HL-60 (cell line): ENCODE measurements at regions not wholly inside any gene's neighbourhood (a gene's known extent, or its start where the extent isn't known, plus 50 kb on each side); places are given as distances from the start of the nearest gene placed in this dataset.

Experiments used
- DNase-seq, 2 experiments: peaks; one replicate each; pipeline ENCODE4 v3.0.0-alpha.2; 2010 to 2020; ENCODE audit warnings: low read depth in 1 of 2, low spot score in 1 of 2
- H3K27ac ChIP-seq: fragments of 250-450 bp; sonication (Bioruptor Pico); replicated peaks from 2 replicates; pipeline ENCODE4 v1.5.1; 2020; ENCODE audit warnings: mild to moderate bottlenecking, moderate library complexity
- H3K27me3 ChIP-seq: fragments of 250-450 bp; sonication (Bioruptor Pico); 2 replicates; pipeline ENCODE4 v1.5.1; 2021; ENCODE audit warnings: mild to moderate bottlenecking, moderate library complexity; ENCODE audit not compliant: insufficient read depth, poor library complexity, severe bottlenecking
- H3K4me3 ChIP-seq: replicated peaks from 2 replicates; pipeline ENCODE4 v1.5.1; 2011; ENCODE audit warnings: mild to moderate bottlenecking, control low read depth, low read length; ENCODE audit not compliant: insufficient read depth
- GABPA ChIP-seq: IDR thresholded peaks from 2 replicates; pipeline ENCODE4 v1.6.1; 2012; ENCODE audit warnings: low read depth
- POLR2AphosphoS5 ChIP-seq: IDR thresholded peaks from 2 replicates; pipeline ENCODE4 v1.6.1; 2012; ENCODE audit warnings: low read depth
- SPI1 ChIP-seq: IDR thresholded peaks from 2 replicates; pipeline ENCODE4 v1.6.1; 2012; ENCODE audit warnings: low read depth, mild to moderate bottlenecking, borderline replicate concordance
- TF ChIP-seq, protein P1 (sequence below): IDR thresholded peaks from one replicate; pipeline ENCODE4 v1.5.1; 2011; ENCODE audit warnings: low read length, control low read depth, inconsistent platforms; ENCODE audit not compliant: insufficient read depth
- TF ChIP-seq, protein P2 (sequence below): IDR thresholded peaks from 2 replicates; pipeline ENCODE4 v1.6.1; 2012; ENCODE audit warnings: low read depth; ENCODE audit not compliant: insufficient replicate concordance

DNA sequence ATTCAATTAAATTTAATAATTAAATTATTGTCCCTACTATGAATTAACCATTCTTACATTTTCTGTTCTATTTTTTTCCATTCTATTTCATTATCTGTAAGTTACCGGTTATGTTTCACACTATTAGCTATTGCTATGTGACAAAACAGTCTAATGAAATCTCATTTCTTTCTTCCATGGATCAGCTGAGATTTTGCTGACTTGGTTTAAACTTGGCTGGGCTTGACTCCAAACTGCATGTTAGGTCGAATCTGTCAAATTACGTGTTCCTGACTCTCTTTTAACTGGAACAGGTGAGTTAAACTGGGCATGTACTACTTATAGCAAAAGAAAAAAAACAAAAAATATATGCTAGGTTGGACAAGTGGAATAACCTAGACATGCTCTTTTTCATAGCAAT lies 1464.4 kb downstream of the OLFM4 start:
- Histone ChIP-seq H3K4me3 (no peak overlapping the region), H3K27ac (no peak overlapping the region), H3K27me3 (no peaks in the 10 kb centered on the region)
- no peak for DNase-seq
- TF ChIP-seq, protein P1, sequence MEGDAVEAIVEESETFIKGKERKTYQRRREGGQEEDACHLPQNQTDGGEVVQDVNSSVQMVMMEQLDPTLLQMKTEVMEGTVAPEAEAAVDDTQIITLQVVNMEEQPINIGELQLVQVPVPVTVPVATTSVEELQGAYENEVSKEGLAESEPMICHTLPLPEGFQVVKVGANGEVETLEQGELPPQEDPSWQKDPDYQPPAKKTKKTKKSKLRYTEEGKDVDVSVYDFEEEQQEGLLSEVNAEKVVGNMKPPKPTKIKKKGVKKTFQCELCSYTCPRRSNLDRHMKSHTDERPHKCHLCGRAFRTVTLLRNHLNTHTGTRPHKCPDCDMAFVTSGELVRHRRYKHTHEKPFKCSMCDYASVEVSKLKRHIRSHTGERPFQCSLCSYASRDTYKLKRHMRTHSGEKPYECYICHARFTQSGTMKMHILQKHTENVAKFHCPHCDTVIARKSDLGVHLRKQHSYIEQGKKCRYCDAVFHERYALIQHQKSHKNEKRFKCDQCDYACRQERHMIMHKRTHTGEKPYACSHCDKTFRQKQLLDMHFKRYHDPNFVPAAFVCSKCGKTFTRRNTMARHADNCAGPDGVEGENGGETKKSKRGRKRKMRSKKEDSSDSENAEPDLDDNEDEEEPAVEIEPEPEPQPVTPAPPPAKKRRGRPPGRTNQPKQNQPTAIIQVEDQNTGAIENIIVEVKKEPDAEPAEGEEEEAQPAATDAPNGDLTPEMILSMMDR, result no peak
- TF ChIP-seq, protein P2, sequence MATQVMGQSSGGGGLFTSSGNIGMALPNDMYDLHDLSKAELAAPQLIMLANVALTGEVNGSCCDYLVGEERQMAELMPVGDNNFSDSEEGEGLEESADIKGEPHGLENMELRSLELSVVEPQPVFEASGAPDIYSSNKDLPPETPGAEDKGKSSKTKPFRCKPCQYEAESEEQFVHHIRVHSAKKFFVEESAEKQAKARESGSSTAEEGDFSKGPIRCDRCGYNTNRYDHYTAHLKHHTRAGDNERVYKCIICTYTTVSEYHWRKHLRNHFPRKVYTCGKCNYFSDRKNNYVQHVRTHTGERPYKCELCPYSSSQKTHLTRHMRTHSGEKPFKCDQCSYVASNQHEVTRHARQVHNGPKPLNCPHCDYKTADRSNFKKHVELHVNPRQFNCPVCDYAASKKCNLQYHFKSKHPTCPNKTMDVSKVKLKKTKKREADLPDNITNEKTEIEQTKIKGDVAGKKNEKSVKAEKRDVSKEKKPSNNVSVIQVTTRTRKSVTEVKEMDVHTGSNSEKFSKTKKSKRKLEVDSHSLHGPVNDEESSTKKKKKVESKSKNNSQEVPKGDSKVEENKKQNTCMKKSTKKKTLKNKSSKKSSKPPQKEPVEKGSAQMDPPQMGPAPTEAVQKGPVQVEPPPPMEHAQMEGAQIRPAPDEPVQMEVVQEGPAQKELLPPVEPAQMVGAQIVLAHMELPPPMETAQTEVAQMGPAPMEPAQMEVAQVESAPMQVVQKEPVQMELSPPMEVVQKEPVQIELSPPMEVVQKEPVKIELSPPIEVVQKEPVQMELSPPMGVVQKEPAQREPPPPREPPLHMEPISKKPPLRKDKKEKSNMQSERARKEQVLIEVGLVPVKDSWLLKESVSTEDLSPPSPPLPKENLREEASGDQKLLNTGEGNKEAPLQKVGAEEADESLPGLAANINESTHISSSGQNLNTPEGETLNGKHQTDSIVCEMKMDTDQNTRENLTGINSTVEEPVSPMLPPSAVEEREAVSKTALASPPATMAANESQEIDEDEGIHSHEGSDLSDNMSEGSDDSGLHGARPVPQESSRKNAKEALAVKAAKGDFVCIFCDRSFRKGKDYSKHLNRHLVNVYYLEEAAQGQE, result no peak
- TF ChIP-seq GABPA (no peak), POLR2AphosphoS5 (no peak), SPI1 (no peak)

DNA sequence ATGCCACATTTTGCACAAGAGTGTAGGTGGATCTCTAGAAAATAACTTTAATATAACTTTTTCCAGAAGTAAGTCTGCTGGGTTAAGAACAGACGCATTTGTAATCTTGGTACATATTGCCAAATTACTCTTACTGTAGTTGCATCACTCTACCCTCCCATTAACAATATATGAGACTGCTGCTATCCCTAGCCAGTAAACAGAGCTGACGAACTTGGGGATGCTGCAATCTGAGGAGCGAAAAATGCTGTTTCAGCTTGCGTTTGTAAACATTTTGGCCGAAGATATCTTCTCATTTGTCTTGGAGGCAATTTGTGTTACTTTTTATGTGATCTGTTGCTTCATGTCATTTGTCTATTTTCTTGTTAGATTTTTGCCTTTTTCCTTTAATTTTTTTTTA lies 1482.8 kb downstream of the OLFM4 start:
- DNase-seq, result no peak
- H3K4me3 ChIP-seq, result no peak overlapping the region
- H3K27ac ChIP-seq, result no peak overlapping the region
- no peaks in the 10 kb centered on the region for H3K27me3 ChIP-seq
- TF ChIP-seq POLR2AphosphoS5, result no peak
- TF ChIP-seq, protein P1, result no peak
- TF ChIP-seq SPI1, result no peak
- TF ChIP-seq, protein P2, result no peak
- TF ChIP-seq GABPA, result no peak

DNA sequence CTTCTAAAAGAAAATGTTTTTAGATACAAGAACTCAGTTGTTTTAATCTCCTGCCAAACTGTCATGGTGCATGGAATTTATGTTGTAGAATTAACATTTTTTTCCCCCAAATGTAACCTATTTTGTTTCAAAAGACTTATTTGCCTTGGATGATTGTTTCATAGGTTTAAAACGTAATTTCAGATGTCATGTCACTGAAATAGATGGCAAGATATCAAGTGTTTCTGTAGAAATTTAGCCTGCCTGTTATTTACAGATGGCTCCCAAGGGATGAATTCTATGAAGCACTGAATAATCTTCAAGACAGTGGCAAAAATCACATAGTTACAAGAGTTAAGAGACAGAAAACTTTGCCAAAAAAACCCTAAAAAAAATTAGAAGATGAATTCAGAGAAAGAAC lies 1484.6 kb downstream of the OLFM4 start:
- Histone ChIP-seq H3K27ac (no peak overlapping the region), H3K27me3 (no peaks in the 10 kb centered on the region), H3K4me3 (no peak overlapping the region)
- DNase-seq, result no peak
- TF ChIP-seq, protein P2, result no peak
- TF ChIP-seq, protein P1, result no peak
- TF ChIP-seq GABPA (no peak), SPI1 (no peak), POLR2AphosphoS5 (no peak)
